Activated T-cell treated with anti-CD3 and anti-CD28 coated beads, Interleukin-2, amount 50 U/mL, for 24 hours (primary cell): ENCODE measurements at regions not wholly inside any gene's neighbourhood (a gene's known extent, or its start where the extent isn't known, plus 50 kb on each side); places are given as distances from the start of the nearest gene placed in this dataset.

ENCODE experiments used
- DNase-seq: peaks from one replicate; pipeline ENCODE4 v3.0.0-alpha.2; 2020
- H3K27ac Mint-ChIP-seq: 2 replicates; pipeline ENCODE4 v1.8.0; 2020; ENCODE audit warnings: mild to moderate bottlenecking, mixed read lengths
- H3K27me3 Mint-ChIP-seq: 2 replicates; pipeline ENCODE4 v1.8.0; 2020; ENCODE audit warnings: mixed read lengths
- H3K36me3 Mint-ChIP-seq: 2 replicates; pipeline ENCODE4 v1.8.0; 2020; ENCODE audit warnings: low read depth, mixed read lengths
- H3K4me1 Mint-ChIP-seq: 2 replicates; pipeline ENCODE4 v1.8.0; 2020; ENCODE audit warnings: low read depth, mixed read lengths
- H3K4me3 Mint-ChIP-seq: 2 replicates; pipeline ENCODE4 v1.8.0; 2020; ENCODE audit warnings: mild to moderate bottlenecking, moderate library complexity, mixed read lengths
- H3K9me3 Mint-ChIP-seq: 2 replicates; pipeline ENCODE4 v1.8.0; 2020; ENCODE audit warnings: mixed read lengths

- Mint-ChIP-seq H3K36me3 (no peaks in the 10 kb centered on the region), H3K4me1 (peaks cover 24% of the 10 kb centered on the region), H3K27ac (peak overlapping the region; percentile 48), H3K27me3 (peaks cover 4% of the 10 kb centered on the region), H3K9me3 (no peaks in the 10 kb centered on the region), H3K4me3 (no peak overlapping the region)
- peak; percentile 42 for DNase-seq
Measured at GRCh38 chr10:31146491-31147209, 115.0 kb upstream of the ZNF438 start.

- no peak for DNase-seq
- Mint-ChIP-seq H3K27ac (peak overlapping the region; percentile 48), H3K4me1 (peaks cover 20% of the 10 kb centered on the region), H3K36me3 (no peaks in the 10 kb centered on the region), H3K4me3 (no peak overlapping the region), H3K9me3 (no peaks in the 10 kb centered on the region), H3K27me3 (peaks cover 4% of the 10 kb centered on the region)
Measured at GRCh38 chr10:31147210-31147608, 115.5 kb upstream of the ZNF438 start.

- peaks cover 4% of the 10 kb centered on the region for H3K27me3 Mint-ChIP-seq
Measured at GRCh38 chr10:31148951-31149350, 117.3 kb upstream of the ZNF438 start.

GRCh38 chr10:31149835-31150512, 118.3 kb upstream of the ZNF438 start:
- Mint-ChIP-seq H3K9me3 (peaks cover 2% of the 10 kb centered on the region), H3K27ac (no peak overlapping the region), H3K36me3 (no peaks in the 10 kb centered on the region), H3K4me1 (peaks cover 24% of the 10 kb centered on the region), H3K27me3 (peaks cover 4% of the 10 kb centered on the region), H3K4me3 (no peak overlapping the region)
- DNase-seq: no peak

More at GRCh38 chr10:31148951-31149350, 117.3 kb upstream of the ZNF438 start:
- peaks cover 20% of the 10 kb centered on the region for H3K4me1 Mint-ChIP-seq
- no peak overlapping the region for H3K4me3 Mint-ChIP-seq
- H3K36me3 Mint-ChIP-seq: no peaks in the 10 kb centered on the region
- DNase-seq: no peak
- no peak overlapping the region for H3K27ac Mint-ChIP-seq
- peaks cover 1% of the 10 kb centered on the region for H3K9me3 Mint-ChIP-seq

- Mint-ChIP-seq H3K27ac (no peak overlapping the region), H3K4me3 (no peak overlapping the region)
- DNase-seq: no peak
Measured at GRCh38 chr10:31151301-31151700, 119.6 kb upstream of the ZNF438 start.

GRCh38 chr10:31152421-31153135, 120.9 kb upstream of the ZNF438 start:
- no peaks in the 10 kb centered on the region for H3K36me3 Mint-ChIP-seq
- H3K27ac Mint-ChIP-seq: no peak overlapping the region
- no peak for DNase-seq
- H3K4me3 Mint-ChIP-seq: no peak overlapping the region
- H3K9me3 Mint-ChIP-seq: peaks cover 2% of the 10 kb centered on the region
- no peaks in the 10 kb centered on the region for H3K27me3 Mint-ChIP-seq
- H3K4me1 Mint-ChIP-seq: peaks cover 5% of the 10 kb centered on the region

More at GRCh38 chr10:31151301-31151700, 119.6 kb upstream of the ZNF438 start:
- Mint-ChIP-seq H3K27me3 (peaks cover under 1% of the 10 kb centered on the region), H3K4me1 (peaks cover 18% of the 10 kb centered on the region), H3K9me3 (peaks cover 2% of the 10 kb centered on the region), H3K36me3 (no peaks in the 10 kb centered on the region)

- no peak for DNase-seq
- Mint-ChIP-seq H3K4me3 (no peak overlapping the region), H3K27ac (no peak overlapping the region), H3K4me1 (peaks cover 4% of the 10 kb centered on the region), H3K9me3 (peaks cover 2% of the 10 kb centered on the region), H3K36me3 (no peaks in the 10 kb centered on the region), H3K27me3 (no peaks in the 10 kb centered on the region)
Measured at GRCh38 chr10:31153161-31153560, 121.5 kb upstream of the ZNF438 start.

- Mint-ChIP-seq H3K27ac (no peak overlapping the region), H3K27me3 (no peaks in the 10 kb centered on the region), H3K36me3 (no peaks in the 10 kb centered on the region), H3K4me3 (no peak overlapping the region), H3K9me3 (peaks cover 2% of the 10 kb centered on the region), H3K4me1 (peaks cover 4% of the 10 kb centered on the region)
- DNase-seq: no peak
Measured at GRCh38 chr10:31153692-31154091, 122.0 kb upstream of the ZNF438 start.

GRCh38 chr10:31154996-31155395, 123.3 kb upstream of the ZNF438 start:
- Mint-ChIP-seq H3K27ac (no peak overlapping the region), H3K4me1 (peaks cover 4% of the 10 kb centered on the region), H3K36me3 (no peaks in the 10 kb centered on the region), H3K4me3 (no peak overlapping the region), H3K27me3 (no peaks in the 10 kb centered on the region), H3K9me3 (peaks cover 2% of the 10 kb centered on the region)
- no peak for DNase-seq

- H3K4me3 Mint-ChIP-seq: no peak overlapping the region
- DNase-seq: no peak
- H3K9me3 Mint-ChIP-seq: peaks cover 10% of the 10 kb centered on the region
- H3K27ac Mint-ChIP-seq: no peak overlapping the region
- H3K27me3 Mint-ChIP-seq: no peaks in the 10 kb centered on the region
- H3K4me1 Mint-ChIP-seq: peaks cover 4% of the 10 kb centered on the region
- no peaks in the 10 kb centered on the region for H3K36me3 Mint-ChIP-seq
Measured at GRCh38 chr10:31157123-31158010, 125.7 kb upstream of the ZNF438 start.

- DNase-seq: no peak
- Mint-ChIP-seq H3K4me3 (no peak overlapping the region), H3K4me1 (peaks cover 4% of the 10 kb centered on the region), H3K27me3 (no peaks in the 10 kb centered on the region), H3K9me3 (peaks cover 10% of the 10 kb centered on the region), H3K36me3 (no peaks in the 10 kb centered on the region), H3K27ac (no peak overlapping the region)
Measured at GRCh38 chr10:31158011-31158658, 126.5 kb upstream of the ZNF438 start.

GRCh38 chr10:31166606-31167005, 134.9 kb upstream of the ZNF438 start:
- H3K4me1 Mint-ChIP-seq: peaks cover 7% of the 10 kb centered on the region
- no peak for DNase-seq
- no peak overlapping the region for H3K4me3 Mint-ChIP-seq
- H3K36me3 Mint-ChIP-seq: no peaks in the 10 kb centered on the region
- peaks cover 3% of the 10 kb centered on the region for H3K27me3 Mint-ChIP-seq
- peaks cover 10% of the 10 kb centered on the region for H3K9me3 Mint-ChIP-seq
- H3K27ac Mint-ChIP-seq: no peak overlapping the region

GRCh38 chr10:31170636-31171035, 139.0 kb upstream of the ZNF438 start:
- peaks cover 2% of the 10 kb centered on the region for H3K36me3 Mint-ChIP-seq
- H3K27ac Mint-ChIP-seq: no peak overlapping the region
- H3K4me1 Mint-ChIP-seq: peaks cover 7% of the 10 kb centered on the region
- H3K4me3 Mint-ChIP-seq: no peak overlapping the region
- H3K9me3 Mint-ChIP-seq: peaks cover 20% of the 10 kb centered on the region
- H3K27me3 Mint-ChIP-seq: peaks cover 8% of the 10 kb centered on the region
- DNase-seq: no peak
